SK-N-SH treated with all-trans-retinoic acid at 6 μM for 48 hours (cell line): ENCODE measurements at regions not wholly inside any gene's neighbourhood (a gene's known extent, or its start where the extent isn't known, plus 50 kb on each side); places are given as distances from the start of the nearest gene placed in this dataset.
"Not testable (repeated sequence)": the region's sequence is repeated elsewhere in the genome, so short reads cannot be mapped to it uniquely, and the experiment has no call there.

Experiments used
- ESRRG ChIP-seq: fragments of 250-450 bp; sonication (Bioruptor Pico); IDR thresholded peaks from 2 replicates; pipeline ENCODE4 v1.6.1; 2021; ENCODE audit warnings: mild to moderate bottlenecking
- ISL1 ChIP-seq: fragments of 250-450 bp; sonication (Bioruptor Pico); IDR thresholded peaks from 2 replicates; pipeline ENCODE4 v2.1.2; 2022; ENCODE audit warnings: mild to moderate bottlenecking, moderate library complexity
- PATZ1 ChIP-seq: fragments of 250-450 bp; sonication (Bioruptor Pico); IDR thresholded peaks from 2 replicates; pipeline ENCODE4 v1.8.0; 2020; ENCODE audit warnings: mild to moderate bottlenecking, moderate library complexity, borderline replicate concordance
- POU6F1 ChIP-seq: fragments of 250-450 bp; sonication (Bioruptor Pico); IDR thresholded peaks from 2 replicates; pipeline ENCODE4 v1.8.0; 2021; ENCODE audit warnings: low read depth, mild to moderate bottlenecking, moderate library complexity, borderline replicate concordance
- ZC3H10 ChIP-seq: fragments of 250-450 bp; sonication (Bioruptor Pico); IDR thresholded peaks from 2 replicates; pipeline ENCODE4 v1.5.1; 2021; ENCODE audit warnings: mild to moderate bottlenecking, moderate library complexity
- ZFP30 ChIP-seq: fragments of 450-650 bp; formaldehyde crosslinking; IDR thresholded peaks from 2 replicates; pipeline ENCODE4 v1.5.0; 2022; ENCODE audit warnings: mild to moderate bottlenecking, moderate library complexity
- ZNF8 ChIP-seq: fragments of 450-650 bp; formaldehyde crosslinking; IDR thresholded peaks from 2 replicates; pipeline ENCODE4 v1.5.0; 2020; ENCODE audit warnings: mild to moderate bottlenecking, moderate library complexity
- TF ChIP-seq, protein P1 (sequence below): fragments of 250-450 bp; sonication (Bioruptor Pico); IDR thresholded peaks from 2 replicates; pipeline ENCODE4 v1.5.1; 2020; ENCODE audit warnings: low read depth, mild to moderate bottlenecking, moderate library complexity

GRCh38 chr13:20304061-20304460 is 71.9 kb upstream of the GJB6 start:
- TF ChIP-seq ZNF8 (CRISPR knock-in tag); ISL1 (CRISPR knock-in tag); POU6F1; ZC3H10 (CRISPR knock-in tag); ZFP30 (CRISPR knock-in tag); ESRRG (CRISPR knock-in tag); PATZ1 (CRISPR knock-in tag): not testable (repeated sequence)
- TF ChIP-seq, protein P1, sequence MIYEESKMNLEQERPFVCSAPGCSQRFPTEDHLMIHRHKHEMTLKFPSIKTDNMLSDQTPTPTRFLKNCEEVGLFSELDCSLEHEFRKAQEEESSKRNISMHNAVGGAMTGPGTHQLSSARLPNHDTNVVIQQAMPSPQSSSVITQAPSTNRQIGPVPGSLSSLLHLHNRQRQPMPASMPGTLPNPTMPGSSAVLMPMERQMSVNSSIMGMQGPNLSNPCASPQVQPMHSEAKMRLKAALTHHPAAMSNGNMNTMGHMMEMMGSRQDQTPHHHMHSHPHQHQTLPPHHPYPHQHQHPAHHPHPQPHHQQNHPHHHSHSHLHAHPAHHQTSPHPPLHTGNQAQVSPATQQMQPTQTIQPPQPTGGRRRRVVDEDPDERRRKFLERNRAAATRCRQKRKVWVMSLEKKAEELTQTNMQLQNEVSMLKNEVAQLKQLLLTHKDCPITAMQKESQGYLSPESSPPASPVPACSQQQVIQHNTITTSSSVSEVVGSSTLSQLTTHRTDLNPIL (CRISPR knock-in tag): not testable (repeated sequence)
